Posterior vena cava (tissue), 2 donors: ENCODE measurements at regions not wholly inside any gene's neighbourhood (a gene's known extent, or its start where the extent isn't known, plus 50 kb on each side); places are given as distances from the start of the nearest gene placed in this dataset.
"Not testable (repeated sequence)": the region's sequence is repeated elsewhere in the genome, so short reads cannot be mapped to it uniquely, and the experiment has no call there.

Experiments
- DNase-seq: peaks from one replicate; pipeline ENCODE4 v3.0.0-alpha.2; 2020; ENCODE audit warnings: low spot score
- intact Hi-C, 2 donors: fragments of 100-400 bp; cut with DNase I; formaldehyde crosslinking; loops; one replicate each; pipeline versions ENCODE4 v1.14.1 to v1.14.2; 2022 to 2023
- donor health status: DM: yes; HTN: yes; CAD: no.
- donor health status: DM: yes; HTN: yes; CAD: no.

DNA sequence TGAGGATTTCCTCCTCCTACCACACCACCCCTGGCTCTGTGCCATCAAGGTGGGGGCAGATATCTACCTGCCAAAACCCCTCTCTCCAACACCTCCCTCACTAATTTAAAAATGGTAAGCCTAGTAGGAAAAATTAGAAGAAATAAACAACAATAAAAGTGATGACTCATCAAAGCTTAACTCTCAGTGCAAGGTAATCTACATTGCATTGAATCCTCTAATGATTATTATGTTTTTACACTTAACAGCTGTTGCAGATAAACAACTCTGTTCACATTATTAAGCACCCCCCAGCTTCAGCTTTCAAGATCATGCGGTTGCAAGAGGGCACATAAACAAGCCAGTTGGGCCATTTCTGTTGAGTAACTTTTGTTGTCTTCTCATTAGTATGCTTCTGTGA lies 396.1 kb upstream of the ATP11B start:
- DNase-seq, result no peak
- intact Hi-C loops, result no loop called here

DNA sequence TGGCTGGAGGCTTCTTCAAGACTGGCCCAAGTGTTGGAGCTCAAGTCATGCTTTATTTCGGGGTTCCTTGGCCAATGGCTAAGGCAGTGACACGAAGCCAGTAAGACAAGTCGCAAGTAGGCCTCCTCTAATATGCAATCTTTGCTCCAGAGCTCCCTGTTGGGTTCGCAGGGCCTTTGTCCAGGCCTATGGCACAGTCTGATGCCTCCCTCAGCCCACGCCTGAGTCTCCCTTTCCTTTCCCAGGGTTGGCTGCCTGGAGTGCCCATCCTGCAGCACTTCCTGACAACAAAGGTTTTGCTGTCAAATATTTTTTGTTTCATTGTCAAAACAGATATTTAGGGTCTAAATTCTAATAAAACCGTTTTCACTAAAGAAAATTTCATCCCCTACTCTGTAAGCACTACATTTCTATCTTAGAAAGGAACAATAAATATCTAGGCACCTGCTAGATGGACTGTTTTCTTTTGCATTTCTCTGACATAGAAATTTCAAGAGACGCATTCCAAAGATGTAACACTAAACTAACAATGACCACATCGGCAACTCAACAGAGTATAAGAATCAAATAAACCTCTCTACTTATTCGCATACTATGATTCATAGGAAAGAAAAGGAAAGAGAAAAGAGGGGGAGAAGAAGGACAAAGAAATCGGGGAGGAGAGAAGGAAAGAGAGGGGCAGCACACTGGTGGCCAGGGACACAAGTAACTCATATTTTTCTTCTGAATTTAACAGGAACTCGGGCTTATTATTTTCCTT lies 393.1 kb upstream of the ATP11B start:
- intact Hi-C loops, result no loop called here
- DNase-seq, result no peak

DNA sequence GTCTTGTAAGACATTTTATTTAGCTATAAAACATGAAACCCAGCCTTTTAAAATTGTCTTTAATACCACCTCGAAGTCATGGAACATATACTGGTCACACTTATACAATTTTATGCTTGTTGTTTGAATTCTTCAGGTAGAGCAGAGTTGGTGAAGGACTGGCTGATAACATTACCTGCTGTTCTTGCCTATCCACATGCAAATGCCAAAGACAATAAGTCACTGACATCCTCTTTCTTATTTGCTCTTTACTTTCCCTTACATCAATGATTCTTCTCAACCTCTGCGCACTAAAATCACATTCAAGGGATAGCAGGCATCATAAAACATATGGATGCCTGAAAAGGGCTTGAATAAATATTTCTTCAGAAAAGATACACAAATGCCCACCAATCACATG lies 392.5 kb upstream of the ATP11B start:
- no peak for DNase-seq
- intact Hi-C loops, result no loop called here

DNA sequence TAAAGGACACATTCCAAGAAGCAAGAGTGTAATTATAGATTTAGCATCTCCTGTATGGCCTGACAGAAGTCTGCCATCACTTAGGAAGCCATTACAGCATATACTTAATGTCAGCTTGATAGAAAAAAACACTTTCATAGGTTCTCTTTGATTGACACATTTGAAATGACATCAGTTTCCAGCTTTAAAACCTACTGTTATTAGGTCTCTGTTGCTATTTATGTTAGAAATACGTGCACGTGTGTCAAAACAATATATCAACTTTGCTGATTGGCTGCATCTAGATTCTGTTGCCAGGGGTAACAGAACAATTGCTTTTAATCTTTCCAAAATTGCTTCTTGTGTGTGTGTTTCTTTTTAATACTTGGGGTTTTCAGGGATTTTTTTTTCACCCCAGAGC lies 389.3 kb upstream of the ATP11B start:
- intact Hi-C loops, result no loop called here
- DNase-seq, result no peak

DNA sequence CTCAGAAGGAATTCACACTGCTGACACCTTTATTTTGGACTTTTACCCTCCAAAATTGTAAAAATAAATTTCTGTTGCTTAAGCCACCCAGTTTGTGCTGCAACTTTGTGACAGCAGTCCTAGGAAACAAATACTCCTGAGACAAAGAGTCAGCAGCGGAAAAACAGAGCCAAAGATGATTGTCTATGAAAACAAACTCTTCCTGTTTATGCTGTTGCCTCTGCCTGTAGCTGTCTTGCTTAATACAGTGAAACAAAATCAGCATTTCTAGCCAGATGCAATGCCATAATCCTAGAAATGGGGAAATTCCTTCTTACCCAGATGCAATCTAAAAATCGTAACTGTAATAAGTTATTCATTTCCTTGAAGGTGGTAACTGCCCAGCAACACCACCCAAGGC lies 387.5 kb upstream of the ATP11B start:
- intact Hi-C loops, result no loop called here
- no peak for DNase-seq

DNA sequence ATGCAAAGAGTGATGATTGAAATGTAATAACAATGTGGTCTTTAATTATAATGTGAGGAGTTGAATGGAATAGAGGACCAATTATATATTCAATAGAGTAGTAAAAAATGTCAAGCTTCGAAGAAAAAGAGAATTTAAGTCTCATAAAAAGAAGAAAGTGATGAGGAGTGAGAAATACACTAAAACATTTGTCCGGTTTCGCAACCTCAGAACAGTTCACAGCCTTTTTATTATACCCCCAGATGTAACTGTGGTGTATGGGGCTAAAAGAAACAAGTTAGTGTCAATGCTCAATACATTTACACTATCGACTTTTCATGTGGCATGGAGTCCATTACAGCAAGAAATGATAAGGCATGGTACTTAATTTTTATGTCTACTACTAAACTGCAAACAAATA lies 386.5 kb upstream of the ATP11B start:
- no peak for DNase-seq
- intact Hi-C loops, result no loop called here

DNA sequence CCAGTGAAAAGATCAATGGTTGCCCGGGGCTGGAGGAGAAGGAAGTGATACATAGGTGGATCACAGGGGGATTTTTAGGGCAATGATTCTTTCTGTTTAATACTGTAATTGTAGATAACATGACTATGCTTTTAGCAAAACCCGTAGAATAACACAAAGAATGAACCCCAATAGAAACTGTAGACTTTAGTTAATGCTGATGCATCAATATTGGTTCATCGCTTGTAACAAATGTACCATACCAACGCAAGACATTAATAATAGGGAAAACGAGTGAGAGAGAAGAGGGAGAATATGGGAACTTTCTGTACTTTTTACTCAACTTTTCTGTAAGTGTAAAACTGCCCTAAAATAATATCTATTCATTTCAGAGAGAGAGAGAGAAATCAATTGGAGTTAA lies 383.3 kb upstream of the ATP11B start:
- no peak for DNase-seq
- intact Hi-C loops, result no loop called here

DNA sequence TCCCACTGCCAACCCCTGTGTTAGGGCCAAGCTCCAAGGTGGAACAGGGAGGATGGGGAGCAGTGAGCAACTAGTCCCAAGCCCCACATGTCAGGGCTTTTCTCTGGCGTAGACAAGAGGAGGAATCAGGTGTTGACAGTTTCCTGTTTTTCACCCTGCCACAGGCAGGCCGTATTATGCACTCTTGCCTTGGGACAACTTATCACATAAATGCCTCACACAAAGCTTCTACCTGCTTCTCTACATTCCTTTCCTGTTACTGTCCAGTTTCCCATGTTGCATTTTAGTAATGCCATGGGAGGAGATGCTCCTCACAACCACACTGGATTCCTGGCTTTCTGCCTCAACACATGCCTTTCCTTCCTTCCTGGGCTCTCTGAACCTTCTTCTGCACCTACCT lies 381.2 kb upstream of the ATP11B start:
- no peak for DNase-seq
- intact Hi-C loops, result no loop called here

DNA sequence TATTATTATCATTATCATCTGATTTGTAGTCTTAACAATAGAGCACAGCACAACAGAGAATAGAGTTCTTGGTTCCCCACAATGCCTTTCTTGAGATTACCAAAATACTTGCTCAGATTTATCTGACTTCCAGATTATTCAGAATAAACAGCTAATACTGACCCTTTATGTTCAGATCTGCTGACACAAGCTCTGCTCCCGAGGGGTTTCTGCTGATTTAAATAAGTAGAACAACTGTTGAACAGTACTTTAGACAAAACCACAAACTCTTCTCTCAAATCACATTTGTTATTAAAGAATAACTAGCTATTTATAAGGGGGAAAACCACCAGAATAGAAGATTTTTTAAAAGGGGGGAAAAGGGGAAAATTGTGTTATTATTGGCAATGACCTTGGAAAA lies 380.2 kb upstream of the ATP11B start:
- DNase-seq, result no peak
- intact Hi-C loops, result no loop called here

DNA sequence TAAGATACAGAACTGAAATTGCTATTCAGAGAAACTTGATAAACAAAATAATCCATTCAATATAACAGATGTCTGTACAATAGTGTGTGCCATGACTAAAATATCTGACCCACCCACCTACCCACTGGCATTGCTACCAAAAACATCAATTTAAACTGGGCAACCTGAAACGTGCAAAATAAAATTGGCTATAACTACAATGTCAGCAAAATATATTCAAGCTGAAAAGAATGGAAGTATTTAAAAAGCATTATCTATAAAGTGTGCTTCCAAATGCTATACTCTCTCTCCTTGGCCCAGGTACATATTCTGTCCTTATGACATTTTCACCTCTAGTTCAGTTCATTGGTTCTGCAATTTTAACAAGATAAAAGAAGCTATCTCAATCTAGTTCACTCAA lies 379.6 kb upstream of the ATP11B start:
- no peak for DNase-seq
- intact Hi-C loops, result no loop called here

DNA sequence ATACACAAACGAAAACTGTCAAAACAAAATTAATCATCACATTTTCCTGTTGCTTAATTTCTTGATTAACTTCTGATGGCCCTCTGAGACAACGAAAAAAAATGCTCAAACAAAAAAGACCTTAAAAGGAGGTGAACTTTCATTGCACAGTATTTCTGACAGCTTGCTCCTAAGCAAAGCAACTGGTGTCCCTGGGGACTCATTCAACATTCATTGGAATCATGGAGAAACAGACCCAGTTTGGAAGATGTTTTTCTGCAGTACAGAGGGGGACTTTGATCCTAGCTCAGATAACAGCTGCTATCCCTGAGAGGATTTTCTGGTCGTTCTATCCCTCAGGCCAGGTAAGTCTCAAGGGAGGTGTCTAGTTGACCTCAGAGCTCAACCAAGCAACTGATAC lies 378.7 kb upstream of the ATP11B start:
- DNase-seq, result no peak
- intact Hi-C loops, result no loop called here

DNA sequence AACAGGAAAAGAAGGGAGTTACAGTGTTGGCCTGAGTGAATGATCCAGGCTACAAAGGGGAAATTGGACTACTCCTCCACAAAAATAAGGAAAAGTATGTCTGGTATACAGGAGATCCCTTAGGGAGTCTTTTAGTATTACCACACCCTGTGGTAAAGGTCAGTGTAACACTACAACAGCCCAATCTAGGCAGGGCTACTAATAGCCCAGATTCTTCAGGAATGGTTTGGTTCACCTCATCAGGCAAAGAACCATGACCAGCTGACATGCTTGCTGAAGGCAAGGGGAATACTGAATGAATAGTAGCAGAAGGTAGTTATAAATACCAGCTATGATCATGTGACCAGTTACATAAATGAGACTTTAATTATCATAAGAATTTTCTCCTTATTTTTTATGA lies 372.6 kb upstream of the ATP11B start:
- DNase-seq, result no peak
- intact Hi-C loops, result no loop called here

DNA sequence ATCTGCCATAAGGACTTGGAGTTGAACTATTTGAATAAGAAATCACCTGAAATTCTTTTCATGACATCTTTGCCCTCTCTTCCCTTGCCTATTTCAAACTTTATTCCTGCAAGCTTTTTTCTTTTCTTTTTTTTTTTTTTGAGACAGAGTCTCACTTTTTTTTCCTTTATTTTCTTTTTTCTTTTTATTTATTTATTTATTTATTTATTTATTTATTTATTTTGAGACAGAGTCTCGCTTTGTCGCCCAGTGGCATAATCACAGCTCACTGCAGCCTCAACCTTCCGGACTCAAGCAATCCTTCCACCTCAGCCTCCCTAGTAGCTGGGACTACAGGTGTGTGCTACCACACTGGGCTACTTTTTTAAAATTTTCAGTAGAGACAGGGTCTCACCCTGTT lies 369.3 kb upstream of the ATP11B start:
- no peak for DNase-seq
- intact Hi-C loops, result no loop called here

DNA sequence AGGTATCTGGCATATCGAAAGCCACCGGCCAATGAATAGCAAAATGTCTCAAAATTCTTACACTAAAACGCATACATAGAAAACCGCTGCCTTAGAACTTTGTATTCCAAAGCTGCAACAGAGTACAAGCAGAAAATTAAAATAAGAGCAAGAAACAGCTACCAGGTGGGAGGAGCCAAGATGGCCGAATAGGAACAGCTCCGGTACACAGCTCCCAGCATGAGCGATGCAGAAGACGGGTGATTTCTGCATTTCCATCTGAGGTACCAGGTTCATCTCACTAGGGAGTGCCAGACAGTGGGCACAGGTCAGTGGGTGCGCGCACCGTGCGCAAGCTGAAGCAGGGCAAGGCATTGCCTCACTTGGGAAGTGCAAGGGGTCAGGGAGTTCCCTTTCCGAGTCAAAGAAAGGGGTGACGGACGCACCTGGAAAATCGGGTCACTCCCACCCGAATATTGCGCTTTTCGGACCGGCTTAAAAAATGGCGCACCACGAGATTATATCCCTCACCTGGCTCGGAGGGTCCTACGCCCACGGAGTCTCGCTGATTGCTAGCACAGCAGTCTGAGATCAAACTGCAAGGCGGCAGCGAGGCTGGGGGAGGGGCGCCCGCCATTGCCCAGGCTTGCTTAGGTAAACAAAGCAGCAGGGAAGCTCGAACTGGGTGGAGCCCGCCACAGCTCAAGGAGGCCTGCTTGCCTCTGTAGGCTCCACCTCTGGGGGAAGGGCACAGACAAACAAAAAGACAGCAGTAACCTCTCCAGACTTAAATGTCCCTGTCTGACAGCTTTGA lies 367.2 kb upstream of the ATP11B start:
- intact Hi-C loops, DNase-seq: not testable (repeated sequence)

DNA sequence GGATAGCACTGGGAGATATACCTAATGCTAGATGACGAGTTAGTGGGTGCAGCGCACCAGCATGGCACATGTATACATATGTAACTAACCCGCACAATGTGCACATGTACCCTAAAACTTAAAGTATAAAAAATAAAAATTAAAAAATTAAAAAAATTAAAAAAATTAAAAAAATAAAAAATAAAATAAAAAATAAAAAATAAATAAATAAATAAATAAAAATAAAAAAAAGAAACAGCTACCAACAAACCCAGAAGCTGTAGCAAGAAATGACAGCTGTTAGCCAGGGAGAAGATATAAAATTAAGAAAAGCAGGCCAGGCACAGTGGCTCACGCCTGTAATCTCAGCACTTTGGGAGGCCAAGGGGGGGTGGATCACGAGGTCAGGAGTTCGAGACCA lies 361.3 kb upstream of the ATP11B start:
- DNase-seq, intact Hi-C loops: not testable (repeated sequence)

DNA sequence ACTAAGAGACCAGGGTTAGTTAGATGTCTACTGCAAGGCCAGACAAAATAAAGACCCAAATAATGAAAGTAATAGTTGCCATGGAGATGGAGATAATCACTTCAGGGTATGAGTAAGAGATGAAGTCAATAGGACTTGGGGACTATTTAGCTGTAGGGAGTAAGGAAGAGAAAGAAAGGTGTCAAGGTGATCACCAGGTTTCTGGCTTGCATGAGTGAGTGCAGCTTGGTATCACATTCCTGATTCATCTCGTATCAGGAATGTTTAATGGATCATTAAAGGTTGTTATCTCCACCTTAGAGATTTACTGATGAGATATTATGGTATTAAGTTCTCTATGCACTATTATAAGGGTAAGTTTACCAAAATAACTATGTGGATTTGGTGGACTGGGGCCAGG lies 357.4 kb upstream of the ATP11B start:
- intact Hi-C loops, result no loop called here

DNA sequence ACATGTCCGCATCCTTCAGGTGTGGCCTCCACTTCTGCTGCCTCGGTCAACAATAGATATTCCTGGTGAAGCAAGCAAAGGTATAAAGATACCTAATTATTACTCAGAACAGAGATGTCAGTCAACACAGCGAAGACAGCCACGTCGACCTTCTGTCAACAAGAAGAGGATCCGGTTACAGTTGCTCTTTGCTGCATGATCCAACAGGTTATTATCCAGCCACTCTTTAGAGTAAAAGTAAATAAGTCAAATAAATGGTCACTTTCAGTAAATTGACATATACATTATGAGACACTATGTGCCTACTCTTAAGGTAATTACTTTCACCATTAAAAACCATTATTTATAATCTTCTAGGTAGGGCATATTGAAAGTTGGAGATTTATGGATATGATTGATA lies 356.8 kb upstream of the ATP11B start:
- intact Hi-C loops, result no loop called here
- DNase-seq, result no peak

More for the DNA sequence above, 357.4 kb upstream of the ATP11B start:
- no peak for DNase-seq

DNA sequence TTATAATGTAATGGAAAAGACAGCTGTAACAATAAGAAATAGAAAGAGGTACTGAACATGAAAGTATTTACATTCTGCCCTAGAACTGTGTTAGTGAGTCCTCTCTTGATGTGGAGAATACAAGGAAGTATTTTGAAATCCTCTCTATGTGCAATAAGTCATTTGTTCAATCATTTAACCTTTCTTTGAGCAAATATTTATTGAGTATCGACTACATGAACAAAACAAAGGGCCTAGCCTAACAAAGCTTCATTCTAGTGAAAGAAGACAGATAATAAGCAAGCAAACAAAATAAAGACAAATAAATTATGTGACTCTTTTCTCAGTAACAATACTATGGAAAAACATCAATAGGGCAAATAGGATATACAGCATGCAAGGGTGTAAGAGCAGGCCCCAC lies 354.9 kb upstream of the ATP11B start:
- intact Hi-C loops, result no loop called here
- no peak for DNase-seq

DNA sequence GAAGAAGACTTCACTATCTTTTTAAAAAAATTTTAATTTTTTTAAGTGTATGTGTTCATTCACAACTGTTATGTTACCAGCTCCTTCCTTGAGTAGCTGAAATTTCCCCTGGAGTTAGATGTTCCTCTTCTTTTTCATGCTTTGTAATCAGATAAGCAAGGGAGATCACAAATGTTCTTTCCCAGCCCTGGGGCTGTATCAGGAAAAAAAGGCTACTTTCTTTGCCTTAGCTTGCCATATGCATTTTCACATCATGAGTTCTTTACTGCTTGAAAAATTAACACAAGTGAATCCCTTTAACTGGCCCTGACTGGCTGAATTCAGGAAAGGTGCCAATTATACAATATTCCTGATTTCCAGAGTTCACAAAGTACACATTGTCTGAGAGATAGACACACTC lies 353.2 kb upstream of the ATP11B start:
- intact Hi-C loops, result loop anchor here in 1 of 2 donors (5.0 kb wide), 1 partner anchor 263 kb away; no protein-coding TSS in a partner anchor
- no peak for DNase-seq

DNA sequence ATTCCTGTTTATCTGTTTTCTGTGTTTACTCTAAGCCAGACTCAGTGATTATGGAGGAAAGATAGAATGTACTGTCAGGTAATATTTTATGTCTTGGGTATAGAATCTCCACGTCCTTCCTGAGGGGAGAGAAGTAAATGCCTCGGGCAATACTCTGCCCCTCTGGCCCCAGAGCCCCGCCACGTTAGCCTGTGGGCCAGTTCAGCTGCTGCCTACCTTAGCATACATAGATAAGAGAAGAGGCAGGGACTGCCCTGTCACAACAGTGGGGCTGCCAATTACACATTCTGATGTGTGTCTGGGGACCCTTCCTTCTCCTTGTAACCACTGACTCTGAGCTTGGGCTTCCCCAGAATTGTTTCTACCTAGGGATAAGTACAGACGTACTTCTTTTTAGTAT lies 347.7 kb upstream of the ATP11B start:
- intact Hi-C loops, result no loop called here
- DNase-seq, result no peak
